GM19240 (cell line): ENCODE measurements at regions not wholly inside any gene's neighbourhood (a gene's known extent, or its start where the extent isn't known, plus 50 kb on each side); places are given as distances from the start of the nearest gene placed in this dataset.

Experiments
- DNase-seq: peaks from one replicate; pipeline ENCODE4 v3.0.0; 2011; ENCODE audit warnings: low spot score; ENCODE audit not compliant: insufficient read length

- no peak for DNase-seq
These were observed 680.6 kb downstream of the IQCM start for GRCh38 chr4:149135062-149135461.

GRCh38 chr4:149121023-149121404 lies 678.8 kb upstream of the NR3C2 start:
- no peak for DNase-seq

GRCh38 chr4:149120331-149121022 lies 678.3 kb upstream of the NR3C2 start:
- no peak for DNase-seq

- DNase-seq: no peak
These were observed 674.6 kb upstream of the NR3C2 start for GRCh38 chr4:149116806-149117205.

- no peak for DNase-seq
These were observed 671.7 kb upstream of the NR3C2 start for GRCh38 chr4:149113804-149114430.

- DNase-seq: no peak
These were observed 669.9 kb upstream of the NR3C2 start for GRCh38 chr4:149112109-149112508.

GRCh38 chr4:149110481-149110880 lies 668.3 kb upstream of the NR3C2 start:
- no peak for DNase-seq

GRCh38 chr4:149108626-149109025 lies 666.4 kb upstream of the NR3C2 start:
- DNase-seq: no peak

GRCh38 chr4:149102765-149103164 lies 660.6 kb upstream of the NR3C2 start:
- no peak for DNase-seq

- no peak for DNase-seq
These were observed 659.4 kb upstream of the NR3C2 start for GRCh38 chr4:149101649-149102048.

- no peak for DNase-seq
These were observed 653.6 kb upstream of the NR3C2 start for GRCh38 chr4:149095811-149096210.

- DNase-seq: no peak
These were observed 652.8 kb upstream of the NR3C2 start for GRCh38 chr4:149095001-149095400.

- DNase-seq: no peak
These were observed 641.9 kb upstream of the NR3C2 start for GRCh38 chr4:149084144-149084543.

GRCh38 chr4:149077181-149077580 lies 635.0 kb upstream of the NR3C2 start:
- DNase-seq: no peak

- no peak for DNase-seq
These were observed 634.2 kb upstream of the NR3C2 start for GRCh38 chr4:149076401-149076800.

GRCh38 chr4:149072384-149072783 lies 630.2 kb upstream of the NR3C2 start:
- DNase-seq: no peak

- no peak for DNase-seq
These were observed 623.5 kb upstream of the NR3C2 start for GRCh38 chr4:149065753-149066152.

GRCh38 chr4:149062997-149063396 lies 620.8 kb upstream of the NR3C2 start:
- no peak for DNase-seq

GRCh38 chr4:149057594-149057993 lies 615.4 kb upstream of the NR3C2 start:
- no peak for DNase-seq

- DNase-seq: no peak
These were observed 614.4 kb upstream of the NR3C2 start for GRCh38 chr4:149056615-149057014.

GRCh38 chr4:149055624-149056023 lies 613.4 kb upstream of the NR3C2 start:
- DNase-seq: no peak

GRCh38 chr4:149050840-149051239 lies 608.6 kb upstream of the NR3C2 start:
- no peak for DNase-seq

GRCh38 chr4:149048451-149049143 lies 606.4 kb upstream of the NR3C2 start:
- DNase-seq: no peak
